GM19467 (cell line): ENCODE measurements at regions not wholly inside any gene's neighbourhood (a gene's known extent, or its start where the extent isn't known, plus 50 kb on each side); places are given as distances from the start of the nearest gene placed in this dataset.
"Not testable (repeated sequence)": the region's sequence is repeated elsewhere in the genome, so short reads cannot be mapped to it uniquely, and the experiment has no call there.

Experiments used
- ATAC-seq: cut with Tn5 transposase; IDR thresholded peaks from one replicate; pipeline ENCODE4 v1.9.1; 2021; ENCODE audit warnings: mild to moderate bottlenecking, moderate library complexity; ENCODE audit not compliant: unreplicated experiment

DNA sequence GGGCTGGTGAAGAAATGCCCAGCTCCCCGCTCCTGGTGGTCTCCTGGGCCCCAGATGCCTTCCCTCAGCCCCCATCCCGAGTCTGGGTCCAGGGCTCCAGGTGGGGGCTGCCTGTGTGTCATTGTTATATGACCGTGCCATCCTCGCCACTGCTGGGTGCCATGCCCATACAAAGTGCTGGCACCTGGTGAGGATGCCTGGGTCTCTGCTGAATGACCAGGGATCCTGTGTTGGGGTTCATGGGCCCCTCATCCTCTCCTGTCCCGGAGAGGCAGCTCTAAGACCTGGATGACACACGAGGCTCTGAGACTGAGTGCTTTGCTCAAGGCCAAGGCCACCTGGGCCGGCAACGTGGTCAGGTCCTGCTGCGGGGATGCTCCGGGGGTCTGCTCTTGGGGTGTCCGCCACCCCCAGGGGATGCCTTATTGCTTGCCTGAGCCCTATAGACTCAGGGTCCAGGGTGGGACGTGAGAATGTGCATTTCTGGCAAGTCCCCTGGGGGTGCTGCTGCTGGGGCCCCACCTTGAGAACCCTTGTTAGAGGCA, 206.9 kb downstream of the LAT start:
- ATAC-seq: not testable (repeated sequence)

DNA sequence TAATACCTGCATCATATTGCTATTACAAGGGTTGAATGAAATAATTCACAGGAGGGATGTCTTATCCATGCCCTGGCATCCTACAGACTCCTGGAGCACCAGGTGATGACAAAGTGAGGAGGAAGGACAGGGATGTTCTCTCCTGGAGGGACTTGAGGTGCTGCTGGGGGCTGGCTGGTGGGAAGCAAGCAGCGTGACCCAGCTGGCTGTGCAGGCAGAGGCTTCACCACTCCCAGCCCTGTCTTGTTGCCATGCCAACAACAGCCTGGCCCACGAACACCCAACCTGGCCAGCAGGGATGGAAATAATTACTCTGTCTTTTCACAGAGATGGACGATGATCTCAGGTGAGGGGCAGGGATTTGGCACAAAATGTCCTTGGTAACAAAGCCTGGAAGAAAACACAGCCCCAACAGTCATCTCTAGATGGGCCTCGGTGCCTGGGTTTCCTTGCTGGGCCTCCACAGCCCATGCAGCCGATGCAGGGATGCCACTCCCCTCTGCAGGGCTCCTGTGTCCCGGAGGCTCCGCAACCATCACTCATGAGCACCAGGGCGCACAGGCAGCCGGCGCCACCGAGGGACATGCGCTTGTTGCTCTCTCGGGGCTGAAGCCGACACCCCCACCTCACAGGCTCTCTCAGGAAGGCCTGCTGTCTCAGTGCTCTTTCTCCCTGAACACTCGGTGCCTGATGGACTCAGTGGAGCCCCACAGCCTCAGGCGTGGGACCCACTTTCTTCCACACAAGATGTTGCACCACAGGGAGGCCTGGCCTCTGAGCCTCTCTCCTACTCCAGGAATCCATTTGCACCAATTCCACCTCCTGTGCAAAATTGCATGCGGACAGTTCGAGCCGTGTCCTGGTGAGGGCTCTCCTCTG, 205.9 kb downstream of the LAT start:
- ATAC-seq: not testable (repeated sequence)

DNA sequence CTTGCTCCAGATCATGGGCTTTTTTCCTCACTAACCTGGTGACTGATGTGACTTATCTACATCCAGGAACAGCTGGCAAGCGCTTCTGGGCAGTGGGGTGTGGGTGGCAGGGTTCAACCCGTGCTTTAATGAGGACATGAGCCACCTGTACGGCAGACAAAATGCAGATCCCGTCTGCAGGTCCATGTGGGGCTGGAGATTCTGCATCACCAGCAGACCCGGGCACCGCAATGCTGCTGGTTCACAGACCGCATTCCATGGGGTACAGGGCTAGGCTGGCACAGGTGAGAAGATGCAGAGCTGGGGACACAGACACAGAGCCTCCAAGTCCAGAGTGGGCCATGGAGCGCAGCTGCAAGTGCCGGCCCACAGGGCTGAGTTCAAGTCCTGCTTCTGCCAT, 204.0 kb downstream of the LAT start:
- not testable (repeated sequence) for ATAC-seq

DNA sequence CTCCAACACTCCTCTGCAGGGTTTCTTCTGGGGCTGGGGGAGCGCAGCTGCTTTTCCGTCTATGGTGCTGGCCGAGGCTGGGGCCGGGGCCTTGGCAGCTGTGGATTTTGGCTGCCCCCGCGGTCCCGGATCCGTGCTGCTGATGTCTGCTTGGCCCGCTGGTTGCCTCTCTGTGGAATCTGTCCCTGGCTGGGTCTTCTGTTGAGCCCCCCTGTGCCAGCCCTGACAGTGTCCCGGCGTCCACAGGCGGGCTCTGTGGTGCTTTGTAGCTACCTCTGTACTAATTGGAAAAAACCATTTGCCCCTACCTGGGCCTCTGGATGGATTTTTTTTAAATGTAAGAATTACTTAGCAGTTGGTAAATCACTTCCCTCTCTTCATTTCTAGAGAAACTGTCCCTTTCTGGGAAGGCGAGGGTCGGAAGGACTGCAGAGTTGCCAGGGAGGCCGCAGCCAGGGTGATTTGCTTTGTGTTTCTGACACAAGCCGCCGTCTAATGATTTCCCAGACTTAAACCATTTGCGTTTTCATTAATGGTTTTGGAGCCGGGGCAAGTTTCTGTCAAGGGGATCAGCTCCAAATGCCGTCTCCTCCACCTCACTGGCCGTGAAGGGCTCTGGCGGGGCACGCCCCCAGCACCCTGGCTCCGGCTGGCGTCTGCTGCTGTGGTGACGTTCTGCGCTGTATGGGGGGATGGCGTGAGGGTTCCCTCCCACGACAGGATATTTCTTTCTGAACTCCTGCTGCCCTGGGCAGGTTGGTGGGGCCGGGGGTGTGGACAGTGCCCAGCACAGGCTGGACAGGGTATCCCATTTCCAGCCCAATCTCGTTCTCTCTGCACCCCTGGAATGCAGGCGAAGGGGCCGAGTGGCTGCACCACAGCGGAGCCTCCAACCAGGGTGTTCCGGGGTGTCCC, 201.7 kb downstream of the LAT start:
- not testable (repeated sequence) for ATAC-seq

DNA sequence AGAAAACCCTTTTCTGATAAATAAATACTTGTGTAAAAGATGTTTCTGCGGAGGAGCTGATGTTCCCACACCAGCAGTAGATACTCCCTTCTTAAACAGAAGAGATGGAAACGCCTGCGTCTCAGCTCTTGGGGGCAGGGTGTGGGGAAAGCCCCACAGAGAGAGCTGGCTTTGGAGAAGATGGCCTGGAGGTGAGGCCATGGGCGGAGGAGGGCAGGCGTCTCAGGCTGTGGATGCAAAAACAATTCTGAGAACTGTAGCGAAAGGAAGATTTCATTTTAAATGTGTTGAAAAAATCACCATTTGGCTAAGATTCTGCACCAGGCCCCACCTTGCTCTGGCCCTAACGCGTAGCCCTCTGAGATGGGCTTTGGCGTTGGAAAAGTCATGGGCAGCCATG, 201.0 kb downstream of the LAT start:
- ATAC-seq: not testable (repeated sequence)

DNA sequence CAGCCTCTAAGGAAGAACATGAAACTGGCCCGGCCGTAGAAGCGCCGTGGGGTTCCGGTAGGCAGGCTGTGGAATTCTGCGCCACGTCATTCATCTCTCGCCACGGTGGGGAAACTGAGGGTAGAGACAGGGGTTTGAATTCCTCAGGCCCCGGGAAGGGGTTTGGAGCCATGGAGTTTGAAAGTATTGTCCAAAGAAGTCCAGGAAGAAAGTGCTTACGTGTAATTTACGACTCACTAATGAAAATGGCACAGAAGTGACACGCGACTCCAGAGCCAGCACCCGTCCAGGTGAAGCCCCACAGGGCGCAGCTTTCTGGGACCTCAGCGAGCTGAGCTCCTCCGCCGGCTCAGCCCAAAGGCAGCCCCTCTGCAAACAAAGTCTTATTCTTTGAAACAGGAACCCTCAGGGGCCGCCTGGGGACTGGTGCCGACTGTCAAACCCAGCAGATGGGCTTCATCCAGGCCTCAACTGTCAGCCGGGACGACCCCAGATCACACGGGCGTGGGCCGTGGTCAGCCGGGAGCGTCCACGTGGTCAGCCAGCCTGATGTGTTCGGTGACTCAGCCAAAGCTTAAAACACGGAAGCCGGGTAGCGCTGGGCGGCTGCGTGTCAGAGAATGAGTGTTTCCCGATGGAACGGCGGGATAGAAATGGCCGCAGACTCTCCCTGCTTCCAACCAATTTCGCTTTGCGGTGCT, 200.0 kb downstream of the LAT start:
- ATAC-seq: not testable (repeated sequence)

DNA sequence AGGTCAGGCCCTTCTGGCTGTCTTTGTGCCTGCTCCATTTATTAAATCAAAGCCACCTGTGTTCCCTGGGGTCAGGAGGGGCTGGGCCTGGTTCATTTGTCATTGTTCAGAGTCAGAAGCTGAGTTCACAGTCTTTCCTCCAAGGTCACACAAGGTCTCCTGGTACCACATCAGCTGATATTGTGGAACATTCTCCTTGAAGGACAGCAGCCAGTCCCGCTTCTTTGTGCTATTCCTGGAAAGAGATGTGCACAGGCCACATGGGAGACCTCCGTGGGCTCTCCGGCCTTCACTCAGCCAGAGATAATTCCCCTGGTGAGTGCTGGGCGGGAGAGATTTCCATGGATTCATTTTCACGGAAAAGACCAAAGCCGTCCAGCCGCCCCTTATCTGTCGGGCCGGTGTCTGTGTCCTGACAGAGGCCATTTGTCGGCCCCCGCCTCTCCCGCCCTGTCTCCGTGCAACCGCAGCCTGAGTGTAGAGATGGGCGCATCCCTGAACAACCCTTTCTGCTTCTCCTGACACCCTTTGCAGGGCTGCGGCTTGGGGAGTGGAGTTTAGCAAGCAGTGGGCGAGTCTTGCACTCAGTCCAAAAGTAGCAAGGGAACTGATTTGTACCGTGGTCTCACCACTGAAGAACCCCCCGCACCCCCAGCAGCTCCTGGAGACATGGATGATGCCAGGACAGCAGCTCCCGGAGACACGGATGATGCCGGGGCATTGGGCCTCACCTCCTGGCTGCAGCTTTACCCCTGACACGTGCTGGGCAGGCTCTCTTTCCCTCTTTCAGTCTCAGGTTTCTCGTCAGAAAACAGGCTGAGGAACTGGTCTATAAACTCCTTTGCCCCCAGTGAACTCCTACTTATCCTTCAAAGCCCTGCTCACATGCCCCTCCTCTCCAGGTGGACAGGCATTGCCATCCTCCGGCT, 198.4 kb downstream of the LAT start:
- ATAC-seq: not testable (repeated sequence)

DNA sequence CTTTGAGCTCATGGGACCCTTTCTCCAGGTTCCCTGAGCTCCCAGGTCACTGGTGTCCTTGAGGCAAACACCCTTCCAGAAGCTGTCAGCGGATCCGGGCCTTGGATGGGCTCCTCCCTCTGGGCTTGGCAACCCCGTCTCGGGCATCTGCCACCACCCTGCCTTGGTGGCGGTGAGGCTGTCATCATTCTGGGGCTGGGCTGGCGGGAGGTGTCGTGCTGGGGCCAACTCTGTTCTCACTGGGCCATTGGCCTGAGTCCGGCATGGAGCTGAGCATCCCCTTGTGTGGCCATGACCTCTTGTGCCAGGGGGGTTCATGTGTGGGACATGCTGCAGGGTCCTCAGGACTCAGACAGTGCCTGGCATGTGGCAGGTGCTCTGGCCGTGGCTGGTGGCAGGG, 197.6 kb downstream of the LAT start:
- ATAC-seq: no peak

DNA sequence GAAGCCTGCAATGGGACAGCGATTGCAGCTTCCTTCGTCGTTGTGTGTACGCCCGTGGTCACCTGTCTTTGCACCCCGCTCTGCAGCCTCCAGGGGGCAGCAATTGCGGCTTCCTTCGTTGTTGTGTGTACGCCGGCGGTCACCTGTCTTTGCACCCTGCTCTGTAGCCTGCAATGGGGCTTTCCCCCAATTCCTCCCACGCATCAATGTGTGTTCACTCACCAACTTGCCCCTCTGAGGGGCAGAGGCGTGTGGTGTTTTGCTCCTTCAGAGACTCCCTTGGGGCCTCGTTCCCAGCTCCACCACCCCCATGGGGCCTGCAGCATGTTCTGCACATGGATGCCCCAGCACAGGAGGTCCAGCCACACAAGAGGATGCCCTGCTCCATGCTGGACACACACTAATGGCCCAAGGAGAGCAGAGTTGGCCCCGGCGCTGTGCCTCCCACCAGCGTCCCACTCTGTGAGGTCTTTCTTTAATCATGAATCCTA, 197.1 kb downstream of the LAT start:
- not testable (repeated sequence) for ATAC-seq

DNA sequence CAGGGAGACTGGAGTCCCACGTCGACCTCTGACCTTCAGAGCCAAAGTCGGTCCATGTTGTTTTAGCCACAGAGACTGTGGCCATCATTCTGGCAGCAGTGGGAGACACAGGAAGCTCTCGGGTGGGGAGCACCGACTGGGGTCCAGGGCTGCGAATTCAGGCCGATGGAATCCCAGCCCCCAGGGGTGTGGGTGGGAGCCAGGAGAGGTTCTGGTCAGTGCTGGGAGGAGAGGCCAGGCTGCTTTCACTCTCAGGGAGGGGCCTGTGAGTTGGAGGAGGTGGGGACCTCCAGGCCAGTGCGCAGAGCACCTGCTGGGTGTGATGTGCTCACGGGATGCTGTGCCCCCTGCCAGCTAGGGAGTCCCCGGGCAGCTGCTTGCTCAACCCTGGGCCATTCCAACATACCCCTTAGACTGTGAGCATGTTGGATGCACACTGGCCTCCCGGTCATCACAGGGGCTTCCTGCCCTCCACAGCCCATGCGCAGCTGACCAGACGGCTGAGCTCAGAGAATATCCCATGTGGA, 196.5 kb downstream of the LAT start:
- not testable (repeated sequence) for ATAC-seq

DNA sequence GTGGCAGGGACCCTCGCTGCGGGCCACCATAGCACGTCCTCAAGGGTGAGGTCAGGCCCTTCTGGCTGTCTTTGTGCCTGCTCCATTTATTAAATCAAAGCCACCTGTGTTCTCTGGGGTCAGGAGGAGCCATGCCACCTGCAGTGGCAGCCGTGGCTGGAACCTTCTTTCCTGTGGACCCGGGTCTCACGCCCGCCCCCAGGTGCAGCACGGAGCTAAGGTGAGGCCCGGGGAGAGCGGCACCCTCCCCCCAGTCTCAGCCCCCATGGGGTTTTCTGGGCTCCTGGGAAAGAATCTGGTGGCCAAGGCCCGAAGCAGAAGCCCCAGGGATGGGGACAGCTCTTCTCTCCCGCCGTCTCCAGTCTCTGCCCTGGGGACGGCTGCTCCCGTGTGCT, 195.4 kb downstream of the LAT start:
- ATAC-seq: not testable (repeated sequence)

DNA sequence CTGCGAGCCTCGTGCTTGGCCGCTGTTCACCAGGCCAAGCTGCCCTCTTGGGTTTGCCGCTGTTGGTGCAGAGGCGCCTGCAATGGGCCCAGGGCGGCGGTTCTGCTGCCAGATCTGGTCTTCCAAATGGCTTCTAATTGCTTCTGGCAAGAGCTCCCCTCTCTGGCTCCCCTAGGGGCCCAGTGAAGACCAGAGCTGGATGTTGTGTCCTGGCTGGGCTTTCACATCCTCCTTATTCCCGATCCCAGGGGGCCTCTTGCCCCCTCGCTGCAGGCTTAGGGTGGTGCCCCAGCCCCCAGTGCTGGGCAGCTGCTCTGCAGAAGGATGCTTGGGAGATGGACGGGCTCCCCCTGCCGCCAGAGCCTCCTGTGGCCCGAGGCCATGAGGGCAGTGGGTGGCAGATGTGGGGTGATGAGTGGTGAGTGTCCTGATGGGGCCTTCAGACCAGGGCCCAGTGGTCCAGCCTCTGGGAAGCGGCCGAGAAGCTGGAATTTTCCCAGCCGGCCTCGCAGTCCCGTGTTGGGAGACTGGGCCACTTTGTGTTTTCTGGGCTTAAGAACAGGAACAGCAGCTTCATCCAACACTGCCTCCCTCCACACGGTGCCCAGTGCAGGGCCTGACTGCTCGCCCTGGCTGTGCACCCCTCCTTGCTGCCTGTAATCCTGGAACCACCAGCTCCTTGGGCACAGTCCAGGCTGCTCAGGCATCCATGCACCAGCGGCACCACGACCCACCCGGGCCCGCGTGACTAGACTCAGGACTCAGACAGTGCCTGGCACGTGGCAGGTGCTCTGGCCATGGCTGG, 194.8 kb downstream of the LAT start:
- ATAC-seq: not testable (repeated sequence)

DNA sequence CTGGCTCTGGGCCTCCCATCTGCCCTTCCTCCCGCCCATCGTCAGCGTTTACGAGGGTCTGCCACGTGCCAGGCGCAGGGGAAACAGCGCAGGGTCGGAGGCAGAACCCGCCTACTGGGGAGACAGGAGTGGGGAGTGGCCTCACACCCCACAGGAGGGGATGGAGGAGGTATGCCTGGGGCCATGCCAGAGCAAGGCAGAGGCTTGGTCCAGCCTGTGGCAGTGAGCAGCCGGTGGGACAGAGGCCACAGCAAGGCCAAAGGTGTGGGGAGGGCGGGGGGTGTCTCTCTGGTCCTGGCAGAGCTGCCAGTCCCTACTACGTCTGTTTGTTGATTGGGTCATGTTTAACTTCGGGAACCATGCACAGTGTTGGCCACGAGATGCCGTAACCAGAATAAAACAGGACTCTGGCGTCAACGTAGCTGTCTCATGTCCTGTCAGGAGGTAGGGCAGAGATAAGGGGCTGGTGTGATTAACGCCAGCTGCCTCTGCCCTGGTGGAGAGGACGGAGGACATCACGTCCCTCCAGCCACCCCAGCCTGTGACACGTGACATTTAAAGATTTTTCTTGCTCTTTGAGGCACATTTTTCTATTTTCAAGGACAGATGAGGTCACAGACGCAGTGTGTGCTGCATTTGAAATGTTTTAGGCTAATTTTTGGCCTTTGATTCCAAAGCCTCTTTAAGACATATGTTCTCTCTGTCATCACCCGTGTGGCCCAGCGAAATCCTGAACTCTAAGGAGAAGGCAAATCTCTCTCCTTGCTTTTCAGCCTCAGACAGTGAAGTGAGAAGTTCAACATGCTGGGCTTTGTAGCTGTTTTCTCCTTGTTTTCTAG, 193.3 kb downstream of the LAT start:
- not testable (repeated sequence) for ATAC-seq

DNA sequence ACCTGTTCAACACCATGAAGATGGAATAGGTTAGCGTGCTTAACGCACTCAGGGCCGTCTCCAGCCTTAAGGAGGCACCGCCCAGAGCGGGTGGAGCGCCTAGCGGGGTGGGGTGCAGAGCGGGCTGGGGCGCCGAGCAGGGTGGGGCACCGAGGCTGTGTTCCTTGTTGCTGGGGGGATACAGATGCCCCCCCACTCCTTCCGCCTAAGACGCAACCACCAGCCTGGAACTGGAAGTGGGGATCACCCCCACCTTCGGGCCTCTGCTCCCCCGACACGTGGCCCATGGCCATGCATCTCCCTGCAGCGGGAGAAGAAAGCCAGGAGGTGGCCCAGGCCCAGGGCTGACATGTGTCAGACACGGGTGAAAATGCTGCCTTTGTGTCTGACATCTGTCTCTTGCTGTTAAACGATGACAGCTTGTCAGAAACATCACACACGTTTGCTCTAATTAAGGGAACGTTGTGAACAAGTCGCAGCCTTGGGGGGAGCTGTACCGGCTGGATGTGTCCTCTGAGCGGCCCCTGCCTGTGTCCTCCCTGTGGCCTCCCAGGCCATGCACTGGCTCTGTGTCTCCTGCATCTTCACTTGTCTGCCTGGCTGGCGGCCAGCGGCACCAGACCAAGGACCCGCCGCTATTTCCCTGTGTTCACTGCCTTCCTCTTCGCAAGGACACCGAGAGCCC, 192.5 kb downstream of the LAT start:
- not testable (repeated sequence) for ATAC-seq

DNA sequence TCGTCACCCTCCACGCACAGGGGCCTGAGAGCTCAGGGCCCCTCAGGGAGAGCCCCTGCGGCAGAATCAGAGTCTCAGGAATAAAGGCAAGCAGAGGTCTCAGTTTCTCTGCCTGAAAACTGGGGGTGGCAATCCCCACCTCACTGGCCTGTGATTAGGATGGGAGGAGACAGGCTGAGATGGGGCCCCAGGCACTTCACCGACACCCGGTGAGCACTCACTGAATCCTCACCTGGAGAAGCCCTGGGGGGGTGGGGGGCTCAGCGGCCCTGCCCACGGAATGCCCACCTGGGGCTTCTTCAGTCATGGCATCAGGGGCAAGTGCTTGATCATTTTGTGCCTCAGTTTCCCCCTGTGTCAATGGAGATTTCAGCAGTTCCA, 192.0 kb downstream of the LAT start:
- not testable (repeated sequence) for ATAC-seq

DNA sequence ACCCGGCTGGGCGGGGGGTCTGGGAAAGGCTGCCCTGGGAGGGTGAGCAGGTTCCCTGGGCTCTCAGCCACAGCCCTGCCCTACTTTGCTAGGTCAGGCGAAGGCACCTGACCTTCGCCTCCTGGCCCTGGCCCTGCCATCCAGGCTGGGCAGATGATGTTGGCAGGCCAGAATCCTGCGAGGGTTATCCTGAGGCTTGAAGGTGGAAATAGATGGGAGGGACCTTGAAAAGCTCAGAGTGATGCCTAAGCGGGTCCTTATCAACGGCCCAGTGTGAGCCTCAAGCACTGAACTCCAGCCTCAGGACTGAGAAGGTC, 191.3 kb downstream of the LAT start:
- not testable (repeated sequence) for ATAC-seq
